H1 (cell line): ENCODE measurements at regions not wholly inside any gene's neighbourhood (a gene's known extent, or its start where the extent isn't known, plus 50 kb on each side); places are given as distances from the start of the nearest gene placed in this dataset.

Experiments
- TF ChIP-seq, protein P1 (sequence below): IDR thresholded peaks from 2 replicates; pipeline ENCODE4 v1.6.1; 2012; ENCODE audit warnings: low read length, inconsistent platforms

DNA sequence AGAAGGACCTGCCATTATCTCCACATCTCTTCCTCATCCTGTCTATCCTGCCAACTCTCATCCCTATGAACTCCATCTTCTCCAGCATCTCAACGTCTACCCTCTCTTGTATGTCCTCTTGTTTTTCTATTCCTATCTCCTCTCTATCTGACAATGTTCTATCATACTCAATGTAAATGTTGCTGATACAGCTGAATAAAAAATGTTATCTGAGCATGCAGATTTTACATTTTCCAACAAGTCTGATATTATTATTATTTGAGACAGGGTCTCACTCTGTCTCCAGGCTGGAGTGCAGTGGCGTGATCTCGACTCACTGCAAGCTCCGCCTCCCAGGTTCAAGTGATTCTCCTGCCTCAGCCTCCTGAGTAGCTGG lies 56.0 kb upstream of the RAI14 start (continued):
- TF ChIP-seq, protein P1, sequence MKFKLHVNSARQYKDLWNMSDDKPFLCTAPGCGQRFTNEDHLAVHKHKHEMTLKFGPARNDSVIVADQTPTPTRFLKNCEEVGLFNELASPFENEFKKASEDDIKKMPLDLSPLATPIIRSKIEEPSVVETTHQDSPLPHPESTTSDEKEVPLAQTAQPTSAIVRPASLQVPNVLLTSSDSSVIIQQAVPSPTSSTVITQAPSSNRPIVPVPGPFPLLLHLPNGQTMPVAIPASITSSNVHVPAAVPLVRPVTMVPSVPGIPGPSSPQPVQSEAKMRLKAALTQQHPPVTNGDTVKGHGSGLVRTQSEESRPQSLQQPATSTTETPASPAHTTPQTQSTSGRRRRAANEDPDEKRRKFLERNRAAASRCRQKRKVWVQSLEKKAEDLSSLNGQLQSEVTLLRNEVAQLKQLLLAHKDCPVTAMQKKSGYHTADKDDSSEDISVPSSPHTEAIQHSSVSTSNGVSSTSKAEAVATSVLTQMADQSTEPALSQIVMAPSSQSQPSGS: no peak
